ENCODE measurements at regions not wholly inside any gene's neighbourhood (a gene's known extent, or its start where the extent isn't known, plus 50 kb on each side); places are given as distances from the start of the nearest gene placed in this dataset.

DNA sequence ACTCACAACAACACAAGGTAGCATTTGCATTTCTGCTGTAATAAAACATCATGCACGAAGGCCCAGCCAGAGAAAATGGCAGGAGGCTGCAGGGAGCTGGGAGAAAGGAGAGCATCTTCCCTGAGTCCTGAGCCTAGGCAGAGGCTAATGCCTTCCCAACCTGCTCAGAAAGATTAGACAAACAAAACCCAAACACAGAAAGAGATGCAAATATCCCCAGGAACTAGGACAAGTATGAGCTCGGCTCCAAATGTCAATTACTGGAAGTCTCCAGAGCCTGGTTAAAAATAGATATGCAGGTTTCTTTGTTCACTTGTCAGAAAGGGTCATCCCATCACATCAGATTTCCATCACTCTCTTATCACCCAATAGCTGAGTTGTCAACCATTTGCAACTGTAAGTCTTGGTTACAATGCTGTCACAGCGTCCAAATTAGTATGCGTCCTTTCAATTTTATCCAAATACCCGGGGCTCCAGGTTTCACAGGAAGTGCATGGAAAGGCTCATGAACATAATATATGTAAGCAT lies 316.5 kb upstream of the CELF2 start:
- TF ChIP-seq, protein P1, sequence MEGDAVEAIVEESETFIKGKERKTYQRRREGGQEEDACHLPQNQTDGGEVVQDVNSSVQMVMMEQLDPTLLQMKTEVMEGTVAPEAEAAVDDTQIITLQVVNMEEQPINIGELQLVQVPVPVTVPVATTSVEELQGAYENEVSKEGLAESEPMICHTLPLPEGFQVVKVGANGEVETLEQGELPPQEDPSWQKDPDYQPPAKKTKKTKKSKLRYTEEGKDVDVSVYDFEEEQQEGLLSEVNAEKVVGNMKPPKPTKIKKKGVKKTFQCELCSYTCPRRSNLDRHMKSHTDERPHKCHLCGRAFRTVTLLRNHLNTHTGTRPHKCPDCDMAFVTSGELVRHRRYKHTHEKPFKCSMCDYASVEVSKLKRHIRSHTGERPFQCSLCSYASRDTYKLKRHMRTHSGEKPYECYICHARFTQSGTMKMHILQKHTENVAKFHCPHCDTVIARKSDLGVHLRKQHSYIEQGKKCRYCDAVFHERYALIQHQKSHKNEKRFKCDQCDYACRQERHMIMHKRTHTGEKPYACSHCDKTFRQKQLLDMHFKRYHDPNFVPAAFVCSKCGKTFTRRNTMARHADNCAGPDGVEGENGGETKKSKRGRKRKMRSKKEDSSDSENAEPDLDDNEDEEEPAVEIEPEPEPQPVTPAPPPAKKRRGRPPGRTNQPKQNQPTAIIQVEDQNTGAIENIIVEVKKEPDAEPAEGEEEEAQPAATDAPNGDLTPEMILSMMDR (conservative IDR thresholded peaks at IDR 0.05; ENCODE audit: low read length): no peak
- H3K4me3 ChIP-seq (ENCODE audit: low read length): no peak overlapping the region
- DNase-seq (ENCODE audit: low read depth): no peak

DNA sequence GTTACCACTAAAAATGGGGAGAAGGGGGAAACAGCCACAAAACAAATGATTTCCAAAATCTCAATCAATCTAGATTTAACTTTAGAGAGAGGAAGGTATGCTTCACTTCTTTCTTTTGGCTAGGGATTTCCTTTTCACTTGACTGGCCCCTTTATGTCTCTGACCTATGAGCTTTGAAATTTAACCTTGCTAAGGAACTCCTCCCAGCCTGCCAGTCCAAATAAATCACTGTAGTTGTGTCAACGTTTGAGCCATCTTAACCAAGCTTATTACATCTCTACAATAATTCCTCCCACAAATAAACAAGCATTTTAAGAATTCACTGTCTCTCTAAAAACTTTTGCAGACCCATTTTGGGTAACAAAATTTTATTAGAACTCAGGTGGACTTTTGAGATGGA lies 315.5 kb upstream of the CELF2 start:
- TF ChIP-seq, protein P1 (conservative IDR thresholded peaks at IDR 0.05; ENCODE audit: low read length): no peak
- no peak for DNase-seq (ENCODE audit: low read depth)
- no peak overlapping the region for H3K4me3 ChIP-seq (ENCODE audit: low read length)

DNA sequence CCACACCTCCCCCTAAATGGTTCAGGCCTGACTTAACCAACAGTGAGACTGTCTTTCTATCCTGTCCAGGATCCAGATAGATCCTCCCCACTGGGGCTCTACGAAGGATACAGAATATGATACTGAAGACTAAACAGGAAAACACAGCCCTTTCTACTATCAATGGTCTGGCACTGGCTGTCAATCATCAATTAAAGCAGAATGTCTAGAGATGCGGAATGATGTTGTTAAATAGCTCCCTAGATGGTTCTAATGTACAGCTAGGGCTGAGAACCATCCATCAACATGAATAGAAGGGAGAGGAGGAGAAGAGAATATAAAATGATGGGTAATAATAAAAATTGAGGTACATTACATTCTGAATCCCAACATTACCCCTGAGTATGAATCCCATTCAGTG lies 314.3 kb upstream of the CELF2 start:
- no peak for DNase-seq (ENCODE audit: low read depth)
- H3K4me3 ChIP-seq (ENCODE audit: low read length): no peak overlapping the region
- TF ChIP-seq, protein P1 (conservative IDR thresholded peaks at IDR 0.05; ENCODE audit: low read length): no peak

DNA sequence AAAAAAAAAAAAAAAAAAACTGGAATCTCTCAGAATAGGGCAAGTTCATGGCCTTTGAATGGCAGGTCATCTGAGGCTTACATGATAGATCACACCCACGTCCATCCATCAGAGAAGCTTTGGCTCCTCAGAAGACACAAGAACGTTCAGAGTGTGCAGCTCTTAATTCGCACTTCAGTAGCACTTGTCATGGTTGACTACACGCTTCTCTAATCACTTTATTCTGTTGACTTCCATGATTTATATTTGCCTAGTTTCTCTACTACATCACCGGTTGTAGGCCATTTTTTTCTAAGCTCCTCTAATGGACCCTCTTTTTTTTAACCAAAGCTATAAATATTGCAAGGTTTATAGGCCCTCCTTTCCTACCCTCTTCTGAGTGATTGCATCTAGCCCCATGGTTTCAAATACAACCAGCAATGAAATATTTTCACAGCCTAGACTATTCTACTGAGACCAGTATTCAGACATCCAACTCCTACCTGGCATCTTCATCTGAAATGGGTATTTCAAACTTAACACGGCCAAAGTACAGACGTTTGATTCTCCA lies 305.4 kb upstream of the CELF2 start:
- H3K4me3 ChIP-seq (ENCODE audit: low read length): no peak overlapping the region
- TF ChIP-seq, protein P1 (conservative IDR thresholded peaks at IDR 0.05; ENCODE audit: low read length): no peak
- DNase-seq (ENCODE audit: low read depth): no peak

DNA sequence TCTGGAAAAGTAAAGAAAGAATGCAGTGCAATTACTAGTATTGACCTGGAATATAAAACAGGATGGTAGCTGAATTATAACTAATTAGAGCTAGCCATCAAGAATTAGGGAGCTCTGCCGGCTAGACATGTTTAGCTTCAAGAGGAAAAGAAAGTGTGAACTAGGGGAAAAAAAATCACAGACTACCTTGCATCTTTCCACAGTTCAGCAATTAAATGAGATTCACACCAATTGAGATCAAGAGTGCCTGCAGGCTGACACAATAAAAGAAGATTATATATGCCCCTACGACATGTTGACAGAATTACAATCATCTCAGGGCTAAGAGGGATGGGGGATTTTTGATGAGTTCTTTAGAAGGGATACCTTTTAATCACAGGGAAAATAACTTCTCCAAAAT lies 303.3 kb upstream of the CELF2 start:
- DNase-seq (ENCODE audit: low read depth): no peak
- TF ChIP-seq, protein P1 (conservative IDR thresholded peaks at IDR 0.05; ENCODE audit: low read length): no peak
- no peak overlapping the region for H3K4me3 ChIP-seq (ENCODE audit: low read length)

DNA sequence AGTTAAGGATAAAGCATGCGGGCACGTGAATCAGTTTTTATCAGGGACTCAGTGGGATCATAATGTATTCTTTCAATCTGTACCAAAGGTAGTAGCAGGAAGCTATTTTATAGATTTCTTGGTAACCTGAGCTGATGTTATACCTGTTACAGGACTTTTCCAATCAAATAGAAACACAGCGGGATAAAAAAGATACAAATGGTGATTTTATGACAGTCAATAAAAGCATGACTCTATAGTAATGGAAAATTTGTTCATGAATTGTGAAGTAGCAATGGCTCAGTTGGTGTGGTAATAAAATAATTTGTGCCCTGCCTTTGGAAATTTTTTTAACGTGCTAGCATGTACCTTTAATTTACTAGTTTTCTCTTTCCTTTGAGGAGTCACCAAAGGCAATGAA lies 300.7 kb upstream of the CELF2 start:
- TF ChIP-seq, protein P1 (conservative IDR thresholded peaks at IDR 0.05; ENCODE audit: low read length): no peak
- DNase-seq (ENCODE audit: low read depth): no peak
- H3K4me3 ChIP-seq (ENCODE audit: low read length): no peak overlapping the region

DNA sequence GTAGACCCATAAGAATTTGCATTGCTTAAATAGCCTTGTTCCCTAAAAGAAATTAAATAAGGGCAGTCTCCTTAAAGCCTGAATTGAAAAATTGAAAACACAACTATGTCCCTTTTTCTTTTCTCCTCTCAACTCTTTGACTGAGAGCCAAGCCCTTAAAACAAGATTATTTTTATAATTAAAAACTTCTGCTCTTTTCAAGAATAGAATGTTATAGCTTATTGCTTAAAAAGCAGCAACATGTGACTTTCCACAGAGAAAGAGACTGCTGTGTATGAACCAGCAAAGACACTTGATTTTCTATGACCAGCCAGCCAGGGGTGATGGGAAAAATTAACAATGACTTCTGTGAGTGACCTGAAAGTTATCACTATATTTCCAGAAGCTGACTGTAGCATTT lies 295.2 kb upstream of the CELF2 start:
- TF ChIP-seq, protein P1 (conservative IDR thresholded peaks at IDR 0.05; ENCODE audit: low read length): no peak
- no peak overlapping the region for H3K4me3 ChIP-seq (ENCODE audit: low read length)
- peak; percentile 9 for DNase-seq (ENCODE audit: low read depth)

All from AG10803 (cell line).